ENCODE measurements at regions not wholly inside any gene's neighbourhood (a gene's known extent, or its start where the extent isn't known, plus 50 kb on each side); places are given as distances from the start of the nearest gene placed in this dataset.

GRCh38 chr13:83730674-83731073 lies 151.6 kb downstream of the SLITRK1 start:
- no peak for TF ChIP-seq POLR2A (IDR thresholded peaks at IDR 0.05)
- no peak for TF ChIP-seq CTCF (IDR thresholded peaks at IDR 0.05)

All from sigmoid colon (tissue), 3 donors.